A549 (cell line): ENCODE measurements at regions not wholly inside any gene's neighbourhood (a gene's known extent, or its start where the extent isn't known, plus 50 kb on each side); places are given as distances from the start of the nearest gene placed in this dataset.

Source experiments
- CTCF ChIP-seq: fragments of >200 bp; sonication (Bioruptor Twin); formaldehyde crosslinking; IDR thresholded peaks from 3 replicates; pipeline ENCODE4 v1.5.1; 2016
- EP300 ChIP-seq, 2 experiments: fragments of >200 bp; sonication (Bioruptor Twin); formaldehyde crosslinking; IDR thresholded peaks; 2 replicates in 1 of 2; 3 replicates in 1 of 2; pipeline ENCODE4 v1.6.1; 2016 to 2017
- KDM1A ChIP-seq: fragments of 200-600 bp; sonication (generic); IDR thresholded peaks from 2 replicates; pipeline ENCODE4 v1.6.1; 2016; ENCODE audit warnings: low read depth, mild to moderate bottlenecking
- PHF8 ChIP-seq: fragments of 200-600 bp; sonication (generic); IDR thresholded peaks from 2 replicates; pipeline ENCODE4 v1.6.1; 2016; ENCODE audit warnings: low read depth, mild to moderate bottlenecking, antibody characterized with exemption, moderate library complexity, borderline replicate concordance
- USF2 ChIP-seq: fragments of 450-650 bp; IDR thresholded peaks from 2 replicates; pipeline ENCODE4 v1.6.1; 2014; ENCODE audit warnings: antibody characterized with exemption
- ZFP36 ChIP-seq: fragments of 450-650 bp; IDR thresholded peaks from 2 replicates; pipeline ENCODE4 v1.6.1; 2014; ENCODE audit warnings: borderline replicate concordance; ENCODE audit not compliant: partially characterized antibody

GRCh38 chr2:122583159-122583917, 827.9 kb downstream of the TSN start:
- TF ChIP-seq CTCF, result no peak
- no peak for TF ChIP-seq EP300 (IDR thresholded peaks at IDR 0.05)
- TF ChIP-seq USF2, result no peak
- TF ChIP-seq KDM1A, result no peak
- no peak for TF ChIP-seq ZFP36
- no peak for TF ChIP-seq PHF8
